ENCODE measurements at regions not wholly inside any gene's neighbourhood (a gene's known extent, or its start where the extent isn't known, plus 50 kb on each side); places are given as distances from the start of the nearest gene placed in this dataset.

GRCh38 chr4:28548594-28548993 is 1688.0 kb downstream of the STIM2 start:
- TF ChIP-seq CTCF (IDR thresholded peaks at IDR 0.05; ENCODE audit: insufficient read depth, low read depth, low read length), result no peak
- TF ChIP-seq EZH2 (IDR thresholded peaks at IDR 0.05; ENCODE audit: insufficient read depth, low read length), result no peak

Data from astrocyte (in vitro differentiated cells and primary cell).